GM19240 (cell line): ENCODE measurements at regions not wholly inside any gene's neighbourhood (a gene's known extent, or its start where the extent isn't known, plus 50 kb on each side); places are given as distances from the start of the nearest gene placed in this dataset.
"Not testable (repeated sequence)": the region's sequence is repeated elsewhere in the genome, so short reads cannot be mapped to it uniquely, and the experiment has no call there.

Experiments
- DNase-seq: peaks from one replicate; pipeline ENCODE4 v3.0.0; 2011; ENCODE audit warnings: low spot score; ENCODE audit not compliant: insufficient read length

DNA sequence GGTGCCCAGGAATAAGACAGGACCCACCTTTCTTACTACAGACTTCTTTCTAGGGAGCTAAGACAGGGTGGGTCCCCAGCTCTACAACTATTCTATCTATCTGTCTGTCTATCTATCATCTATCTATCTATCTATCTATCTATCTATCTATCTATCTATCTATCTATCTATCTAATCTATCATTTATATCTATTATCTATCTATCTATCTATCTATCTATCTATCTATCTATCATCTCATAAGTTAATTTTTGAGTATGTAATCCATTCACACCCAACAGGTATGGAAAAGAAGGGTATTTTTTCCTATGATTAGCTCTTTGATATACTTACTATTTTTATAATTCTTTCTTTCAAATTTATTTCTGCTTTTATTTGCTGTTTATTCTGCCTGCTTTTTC, 55.9 kb downstream of the BAMBI start:
- DNase-seq: no peak

DNA sequence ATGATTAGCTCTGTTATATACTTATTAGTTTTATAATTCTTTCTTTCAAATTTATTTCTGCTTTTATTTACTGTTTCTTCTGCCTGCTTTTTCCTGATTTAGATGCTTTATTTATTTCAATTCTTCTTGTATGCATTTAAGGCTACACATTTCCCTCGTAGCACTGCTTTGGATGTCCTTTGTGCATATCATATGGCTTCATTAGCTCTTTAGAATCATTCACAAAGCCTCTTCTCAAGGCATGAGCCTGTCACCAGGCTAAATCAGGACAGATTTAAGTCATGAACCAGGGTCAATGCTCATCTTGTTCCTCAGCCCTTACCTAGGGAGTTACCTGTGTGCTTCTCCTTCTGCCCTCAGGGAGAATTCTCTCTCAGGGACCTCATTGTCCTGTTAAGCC, 56.3 kb downstream of the BAMBI start:
- no peak for DNase-seq

DNA sequence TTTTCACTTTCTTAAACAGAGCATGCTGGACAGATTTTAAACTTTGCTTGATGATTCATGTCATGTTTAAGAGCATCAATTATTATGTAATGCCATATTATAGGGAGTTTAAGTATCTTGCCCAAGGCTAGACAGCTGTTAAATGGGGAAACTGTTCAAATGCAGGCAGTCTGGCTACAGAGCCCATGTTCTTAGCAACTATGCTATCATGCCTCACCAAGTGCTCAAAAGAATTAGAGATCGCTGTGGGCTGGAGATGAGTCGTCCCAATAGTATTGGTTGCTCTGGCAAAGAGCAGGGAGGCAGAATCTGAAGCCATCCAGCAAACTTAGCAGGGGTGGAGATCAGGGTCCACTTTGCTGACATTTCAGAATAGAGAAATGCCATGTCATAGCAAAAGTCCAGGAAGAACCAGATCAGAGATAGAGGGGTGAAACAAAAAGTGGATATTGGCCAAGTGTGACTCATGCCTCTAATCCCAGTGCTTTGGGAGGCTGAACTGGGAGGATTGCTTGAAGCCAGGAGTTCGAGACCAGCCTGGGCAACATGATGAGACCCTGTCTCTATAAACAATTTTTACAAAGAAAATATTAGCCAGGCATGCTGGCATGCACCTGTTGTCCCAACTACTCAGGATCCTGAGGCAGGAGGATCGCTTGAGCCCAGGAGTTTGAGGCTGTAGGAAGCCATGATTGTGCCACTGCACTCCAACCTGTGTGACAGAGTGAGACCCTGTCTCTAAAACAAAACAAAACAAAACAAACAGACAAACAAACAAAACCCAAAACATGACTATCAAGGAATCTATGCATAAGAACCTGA, 57.8 kb downstream of the BAMBI start:
- no peak for DNase-seq

DNA sequence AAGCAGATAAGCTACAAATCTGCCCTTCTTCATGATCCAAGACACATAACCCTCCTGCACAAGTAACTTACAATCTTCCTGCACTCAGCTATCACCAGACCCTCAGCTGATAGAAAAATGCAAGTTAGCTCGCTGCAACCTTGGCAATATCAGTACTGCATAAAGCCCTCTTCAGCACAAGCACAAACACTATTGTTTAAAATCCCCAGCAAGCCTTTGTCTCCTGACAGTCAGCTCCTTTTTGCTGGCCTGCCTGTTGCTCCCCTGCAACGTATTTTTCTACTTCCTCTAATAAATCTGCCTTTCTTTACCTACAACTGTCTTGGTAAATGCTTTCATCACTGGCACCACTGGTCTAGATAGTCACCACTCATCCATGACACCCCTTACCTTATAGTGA, 59.8 kb downstream of the BAMBI start:
- no peak for DNase-seq

DNA sequence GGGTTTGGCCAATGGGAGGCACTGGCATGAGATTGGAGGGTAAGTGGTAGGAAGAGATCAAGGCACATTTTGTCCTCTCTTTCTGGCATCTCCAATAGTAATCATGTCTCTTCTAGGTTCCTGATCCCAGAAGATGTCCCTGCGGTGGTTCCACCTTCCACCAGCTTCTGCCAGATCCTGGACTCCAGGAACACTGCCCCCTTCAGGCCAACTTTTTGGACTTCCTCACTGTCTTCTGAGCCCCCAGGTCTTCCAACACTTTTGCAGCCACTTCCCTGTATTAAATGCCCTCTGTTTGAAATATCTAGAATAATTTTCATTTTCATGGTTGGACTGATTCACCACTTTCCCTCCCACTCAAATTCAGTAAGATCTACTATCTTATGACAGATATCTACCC, 60.9 kb downstream of the BAMBI start:
- no peak for DNase-seq

DNA sequence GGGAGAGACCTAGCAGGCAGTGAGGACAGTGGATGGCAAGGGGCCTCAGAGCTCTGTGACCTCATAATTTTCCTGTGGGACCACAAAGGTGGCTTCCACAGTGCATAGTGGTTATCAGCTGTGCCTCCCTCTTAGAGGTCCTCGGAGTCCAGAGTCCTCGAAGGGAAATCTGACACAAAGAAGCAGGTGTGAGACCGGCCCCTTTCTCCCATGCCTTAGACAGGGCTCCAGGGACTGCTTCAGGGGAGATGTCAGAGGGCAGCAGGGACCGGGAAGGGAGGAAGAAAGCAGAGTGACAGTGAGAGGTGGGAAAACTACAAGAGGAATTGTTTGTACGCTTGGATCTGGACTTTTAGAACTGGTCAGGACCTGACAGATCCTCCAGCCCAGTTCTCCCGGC, 66.3 kb downstream of the BAMBI start:
- DNase-seq: no peak

DNA sequence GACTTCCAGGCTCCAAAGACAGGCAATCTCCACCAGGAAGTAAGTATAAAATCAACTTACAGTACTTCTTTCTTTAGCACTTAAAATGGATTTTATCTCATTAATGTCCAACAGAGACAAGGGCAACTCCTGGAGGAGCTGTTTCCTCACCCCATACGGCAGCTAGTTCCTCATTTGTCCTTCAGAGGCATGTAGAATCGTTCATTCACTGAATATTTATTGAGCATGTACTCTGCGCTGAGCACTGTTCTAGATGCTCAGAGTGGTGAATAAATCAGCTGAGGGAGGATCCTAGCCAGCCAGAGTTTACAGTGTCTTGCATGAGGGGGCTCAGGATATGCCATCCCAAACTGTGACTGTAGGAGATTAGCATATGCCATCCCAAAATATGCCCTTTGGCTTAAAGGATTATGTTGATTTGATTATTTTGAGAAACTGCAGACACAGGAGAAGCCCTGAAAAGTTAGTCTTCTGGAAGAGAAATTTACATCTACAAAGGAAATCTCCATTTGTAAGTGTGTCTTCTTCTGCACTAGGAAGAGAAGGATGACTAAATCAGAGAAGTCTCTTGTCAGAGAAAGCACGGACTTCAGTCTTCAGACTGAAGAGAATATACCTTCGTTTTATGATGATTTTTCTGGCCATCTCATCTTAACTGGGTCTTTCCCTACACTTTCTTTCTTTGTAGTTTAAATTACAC, 66.9 kb downstream of the BAMBI start:
- no peak for DNase-seq

DNA sequence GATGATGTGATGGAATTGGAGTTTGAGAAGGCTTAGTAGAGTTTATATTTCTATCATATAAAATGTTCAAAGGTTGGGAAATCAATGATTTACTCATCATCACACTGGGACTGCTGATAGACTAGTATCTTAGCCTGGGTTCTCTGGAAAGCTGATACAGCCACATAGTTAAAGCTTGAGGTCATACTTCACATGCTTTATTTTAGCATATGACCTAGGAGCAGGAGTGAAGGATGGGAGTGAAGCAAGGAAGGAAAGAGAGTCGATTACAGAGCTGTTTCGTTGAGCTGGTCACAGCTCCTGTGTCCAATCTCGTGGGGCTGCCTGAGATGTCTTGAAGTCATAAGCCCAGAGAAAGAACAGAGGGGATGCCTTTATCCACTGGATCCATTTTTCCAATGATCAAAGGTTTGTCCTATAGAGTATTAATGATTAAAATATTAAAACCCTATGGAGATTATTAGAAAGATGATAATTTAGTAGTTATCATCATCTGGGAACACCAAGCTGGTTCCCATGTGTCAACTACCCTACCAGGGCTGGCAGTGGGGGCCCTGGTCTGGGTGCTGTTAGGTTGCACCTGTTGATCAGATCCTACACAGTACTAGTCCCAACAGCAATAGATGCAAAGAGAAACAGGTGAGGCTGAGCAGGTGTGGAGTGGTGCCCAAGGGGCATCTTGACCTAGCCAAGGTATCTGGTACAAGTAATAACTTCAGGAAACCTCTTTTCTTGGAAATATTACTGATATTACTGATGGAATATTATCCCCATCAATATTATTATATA, 77.8 kb downstream of the BAMBI start:
- DNase-seq: no peak

DNA sequence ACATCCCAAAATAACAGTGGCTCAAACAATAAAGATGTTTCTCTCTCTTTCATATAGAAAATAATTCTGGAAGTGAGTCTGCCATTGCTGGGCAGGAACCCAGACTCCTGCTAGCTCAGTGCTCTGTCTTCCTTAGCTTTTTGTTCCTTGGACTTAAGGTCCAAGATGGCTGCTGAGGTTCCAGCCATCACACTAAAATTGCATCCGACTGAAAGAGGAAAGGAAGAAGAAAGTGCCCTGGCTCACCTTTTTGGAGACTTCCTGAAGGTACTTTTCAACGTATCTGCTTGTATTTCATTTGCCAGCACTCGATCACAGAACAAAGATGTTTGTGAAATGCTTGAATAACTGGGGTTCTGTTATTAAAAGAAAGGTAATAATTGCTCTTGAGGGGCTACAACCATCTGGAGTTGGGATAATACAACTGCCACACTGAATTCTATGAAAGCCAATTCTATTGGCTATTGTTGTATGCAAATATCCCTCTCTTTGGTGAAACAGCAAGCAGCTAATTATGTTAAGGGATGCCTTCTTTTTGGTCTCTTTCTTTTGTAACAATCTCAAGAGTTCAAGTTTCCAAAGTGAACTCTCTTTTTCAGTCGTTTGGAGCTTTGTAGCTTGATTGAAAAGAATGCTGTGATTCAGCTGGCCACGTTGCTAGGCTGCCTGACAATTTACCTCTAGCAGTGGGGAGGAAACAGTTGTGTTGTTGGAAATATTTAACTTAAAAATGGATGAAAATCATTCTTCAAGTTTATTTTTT, 83.9 kb downstream of the BAMBI start:
- DNase-seq: no peak

DNA sequence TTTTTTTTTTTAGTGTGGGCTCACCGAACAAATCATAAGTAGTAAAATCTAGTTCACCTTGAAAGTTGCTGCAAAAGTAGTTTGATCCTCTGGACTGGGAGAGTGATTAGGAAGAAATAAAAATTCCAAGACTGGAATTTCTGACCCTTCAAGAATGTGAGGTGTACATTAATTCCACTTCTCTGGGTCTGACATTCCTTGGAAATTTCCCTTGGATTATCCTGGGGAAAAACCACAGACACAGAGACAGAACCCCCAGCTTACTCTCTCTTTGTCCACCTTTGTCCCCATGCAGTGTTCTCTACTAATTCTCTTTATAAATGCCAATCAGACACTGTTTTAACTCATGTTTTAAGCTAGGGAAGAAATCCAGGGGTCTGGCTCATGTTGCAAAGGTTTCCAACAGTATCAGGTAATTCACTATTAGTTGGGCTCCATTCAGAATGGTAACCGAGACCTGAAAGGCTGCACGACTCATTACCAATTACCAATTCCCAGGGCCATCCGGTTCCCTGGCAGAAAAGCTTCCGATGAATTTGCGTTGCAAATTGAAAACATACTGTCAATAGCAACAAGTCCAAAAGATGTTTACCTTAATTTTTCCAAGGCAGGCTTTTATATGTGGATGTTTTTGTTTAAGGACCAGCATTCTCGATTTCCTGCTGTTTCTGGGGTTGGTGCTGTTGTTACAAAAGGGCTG, 86.3 kb downstream of the BAMBI start:
- no peak for DNase-seq

DNA sequence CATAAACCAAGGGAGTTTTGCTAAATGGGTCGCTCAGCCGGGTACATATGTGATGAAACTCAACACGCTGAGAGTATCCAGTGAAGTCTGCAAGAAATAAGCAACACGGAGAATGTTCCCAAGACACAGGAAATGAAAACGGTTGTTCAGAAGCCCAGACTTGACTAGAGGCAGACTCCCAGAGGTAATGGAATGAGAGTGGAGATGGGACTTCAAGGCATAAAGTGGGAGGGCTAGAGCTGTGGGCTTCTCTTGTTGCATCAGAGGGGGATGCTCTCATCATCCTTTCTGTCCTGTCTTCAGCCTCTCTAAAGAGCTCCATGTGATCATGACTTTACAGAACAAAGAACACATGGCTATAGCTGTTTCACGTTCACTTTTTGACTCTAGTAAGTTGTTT, 88.3 kb downstream of the BAMBI start:
- DNase-seq: no peak

DNA sequence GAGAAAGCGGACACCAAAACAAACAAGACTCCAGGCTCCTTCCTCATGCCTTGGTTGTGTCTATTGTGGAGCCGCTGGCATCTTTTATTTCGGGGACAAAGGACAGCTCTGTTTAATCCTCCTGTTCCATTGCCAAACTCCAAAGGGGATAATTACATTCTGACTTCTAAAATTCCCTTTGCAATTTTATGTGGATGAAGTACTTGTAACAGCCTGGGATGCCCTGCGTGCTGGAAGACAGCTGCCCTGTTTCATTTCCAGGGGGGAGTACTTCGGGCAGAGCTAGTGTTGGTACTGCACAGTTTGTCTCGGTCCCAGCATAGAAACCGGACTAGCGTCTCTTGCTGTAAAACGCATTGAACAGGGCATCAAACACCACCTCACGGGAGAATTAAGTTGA, 90.9 kb downstream of the BAMBI start:
- no peak for DNase-seq

DNA sequence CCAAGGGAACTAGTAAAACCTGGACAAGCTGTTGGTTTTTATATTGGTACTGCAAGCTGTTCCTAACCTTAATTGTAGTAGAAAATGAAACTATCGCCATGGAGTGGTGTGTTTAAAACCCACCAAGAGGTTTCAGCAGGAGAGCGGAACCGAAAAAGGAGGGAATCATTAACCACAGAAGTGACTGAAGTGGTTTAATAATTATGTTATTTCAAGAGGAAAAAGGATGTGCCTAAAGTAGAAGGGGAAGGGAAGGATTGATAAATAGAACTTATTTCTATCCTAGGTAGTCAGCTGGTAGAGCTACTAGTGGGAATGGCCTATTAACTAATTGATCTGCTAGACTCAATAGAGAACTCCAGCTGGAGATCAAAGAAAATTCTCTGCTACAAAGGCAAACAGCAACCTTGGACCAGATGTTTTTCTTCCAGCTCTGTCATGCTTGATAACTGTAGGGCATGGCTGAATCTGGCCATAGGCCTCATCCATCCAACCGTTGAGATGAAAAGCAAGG, 91.8 kb downstream of the BAMBI start:
- no peak for DNase-seq

DNA sequence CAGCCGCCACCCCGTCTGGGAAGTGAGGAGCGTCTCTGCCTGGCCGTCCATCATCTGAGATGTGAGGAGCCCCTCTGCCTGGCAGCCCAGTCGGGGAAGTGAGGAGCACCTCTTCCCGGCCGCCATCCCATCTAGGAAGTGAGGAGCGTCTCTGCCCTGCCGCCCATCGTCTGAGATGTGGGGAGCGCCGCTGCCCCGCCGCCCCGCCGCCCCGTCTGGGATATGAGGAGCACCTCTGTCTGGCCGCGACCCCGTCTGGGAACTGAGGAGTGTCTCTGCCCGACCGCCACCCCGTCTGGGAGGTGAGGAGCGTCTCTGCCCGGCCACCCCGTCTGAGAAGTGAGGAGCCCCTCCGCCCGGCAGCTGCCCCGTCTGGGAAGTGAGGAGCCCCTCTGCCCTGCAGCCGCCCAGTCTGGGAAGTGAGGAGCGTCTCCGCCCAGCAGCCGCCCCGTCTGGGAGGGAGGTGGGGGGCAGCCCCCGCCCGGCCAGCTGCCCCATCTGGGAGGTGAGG, 94.3 kb downstream of the BAMBI start:
- DNase-seq: not testable (repeated sequence)

DNA sequence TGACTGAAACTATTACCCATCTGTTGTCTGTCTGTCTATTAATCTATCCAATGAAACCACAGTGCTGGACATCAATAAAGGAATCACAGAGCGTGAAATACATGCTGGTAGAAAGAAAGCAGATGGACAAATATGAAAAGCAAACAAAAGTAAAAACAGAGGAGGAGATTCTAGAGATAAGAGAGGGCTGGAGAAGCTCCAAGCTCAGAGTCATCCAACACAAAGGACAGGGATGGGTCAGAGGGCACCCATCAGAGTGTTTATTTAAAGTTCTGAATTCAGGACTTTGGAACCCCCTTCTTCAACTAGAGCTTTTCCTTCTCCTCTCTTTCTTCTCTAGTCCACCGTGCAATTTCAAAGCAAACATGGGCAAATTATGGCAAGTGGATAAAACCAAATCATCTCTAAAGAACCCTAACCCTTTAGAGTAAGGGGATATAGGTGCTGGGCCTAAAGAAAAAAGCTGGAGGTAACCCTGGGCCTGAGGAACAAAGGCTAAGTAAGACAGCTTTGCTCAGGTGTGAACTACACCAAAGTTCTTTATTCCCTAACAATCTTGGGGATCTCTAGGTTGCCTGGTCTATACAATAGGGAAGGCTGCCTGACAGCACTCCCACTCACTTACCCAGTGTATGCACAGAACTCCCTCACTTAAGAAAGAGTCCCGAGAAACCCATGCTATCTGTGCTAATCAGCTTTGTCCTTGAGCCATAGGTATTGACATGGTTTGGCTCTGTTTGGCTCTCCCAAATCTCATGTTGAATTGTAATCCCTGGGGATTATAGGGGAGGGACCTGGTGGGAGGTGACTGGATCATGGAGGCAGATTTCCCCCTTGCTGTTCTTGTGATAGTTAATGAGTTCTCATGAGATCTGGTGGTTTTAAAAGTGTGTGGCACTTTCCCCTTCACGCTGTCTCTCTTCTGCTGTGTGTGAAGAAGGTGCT, 97.0 kb downstream of the BAMBI start:
- no peak for DNase-seq

DNA sequence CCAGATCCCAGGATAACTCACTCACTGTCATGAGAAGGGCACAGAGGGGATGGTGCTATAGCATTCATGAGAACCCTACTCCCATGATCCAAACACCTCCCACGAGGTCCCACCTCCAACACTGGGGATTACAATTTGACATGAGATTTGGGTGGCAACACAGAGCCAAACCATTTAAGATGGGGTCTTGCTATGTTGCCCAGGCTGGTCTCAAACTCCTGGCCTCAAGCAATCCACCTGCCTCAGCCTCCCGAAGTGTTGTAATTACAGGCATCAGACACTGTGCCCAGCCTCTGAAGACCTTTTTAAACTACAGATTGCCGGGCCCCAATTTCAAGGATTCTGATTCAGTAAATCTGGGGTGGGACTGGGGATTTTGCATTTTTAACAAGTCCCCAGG, 98.5 kb downstream of the BAMBI start:
- DNase-seq: no peak

DNA sequence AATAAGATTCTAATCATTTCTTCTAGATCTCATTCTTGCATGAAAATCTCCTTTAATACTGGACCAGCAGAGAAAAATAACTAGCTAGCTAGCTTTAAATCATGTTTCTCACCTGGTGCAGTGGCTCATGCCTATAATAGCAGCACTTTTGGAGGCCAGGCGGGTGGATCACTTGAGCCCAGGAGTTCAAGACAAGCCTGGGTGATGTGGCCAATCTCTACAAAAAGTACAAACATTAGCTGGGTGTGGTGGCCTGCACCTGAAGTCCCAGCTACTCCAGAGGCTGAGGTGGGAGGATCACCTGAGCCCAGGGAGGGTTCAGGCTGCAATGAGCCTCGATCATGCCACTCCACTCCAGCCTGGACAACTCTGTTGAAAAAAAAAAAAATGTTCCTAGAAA, 99.2 kb downstream of the BAMBI start:
- no peak for DNase-seq

DNA sequence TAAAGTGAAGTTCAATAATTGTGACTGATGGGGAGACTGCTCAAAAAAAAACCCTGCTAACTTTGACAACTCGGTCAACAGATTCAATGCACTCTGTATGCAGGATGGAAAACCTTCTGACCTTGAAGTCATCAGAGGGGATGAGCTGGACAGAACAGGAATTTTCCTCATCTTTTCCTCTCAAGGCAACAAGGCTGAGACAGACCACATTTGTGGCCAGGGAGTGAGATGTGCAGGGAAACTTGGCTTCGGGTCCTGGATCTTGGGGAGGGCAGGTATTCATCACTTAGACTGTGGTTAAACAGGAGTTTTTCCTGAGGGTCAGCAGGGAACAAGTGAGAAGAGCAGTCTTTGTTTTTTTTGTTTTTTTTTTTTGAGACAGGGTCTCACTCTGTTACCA, 100.6 kb downstream of the BAMBI start:
- no peak for DNase-seq

DNA sequence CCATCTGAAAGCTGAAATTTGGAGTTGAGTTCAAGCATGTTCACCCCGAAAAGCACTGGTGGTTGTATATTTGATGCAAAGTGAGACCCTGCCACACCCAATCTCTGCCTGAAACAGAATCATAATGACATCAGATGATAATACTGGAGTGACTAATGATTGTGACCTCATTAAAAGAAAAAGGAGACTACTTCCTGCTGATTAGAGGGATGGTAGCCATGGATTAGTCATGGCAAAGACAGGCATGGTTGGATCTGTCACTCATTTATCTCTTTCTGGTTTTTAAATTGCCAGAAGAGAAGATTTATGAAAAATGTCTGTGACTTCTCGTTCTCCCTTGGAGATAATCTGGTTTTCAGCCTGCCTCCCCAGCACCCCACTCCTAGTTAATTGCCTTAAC, 101.2 kb downstream of the BAMBI start:
- no peak for DNase-seq
